ENCODE measurements at regions not wholly inside any gene's neighbourhood (a gene's known extent, or its start where the extent isn't known, plus 50 kb on each side); places are given as distances from the start of the nearest gene placed in this dataset.
A peak's percentile ranks its signal among the peaks of the same experiment; 100 is the strongest.
"Not testable (repeated sequence)": the region's sequence is repeated elsewhere in the genome, so short reads cannot be mapped to it uniquely, and the experiment has no call there.

GRCh38 chr4:3926969-3927755 lies 161.0 kb downstream of the ADRA2C start:
- H3K36me3 ChIP-seq (replicated peaks; ENCODE audit: control insufficient read depth, insufficient read depth, low read length): not testable (repeated sequence)

GRCh38 chr4:3929431-3929830 lies 163.2 kb downstream of the ADRA2C start:
- DNase-seq; H3K4me3 ChIP-seq (ENCODE audit: insufficient read depth, low read depth, low read length); H3K36me3 ChIP-seq (replicated peaks; ENCODE audit: control insufficient read depth, insufficient read depth, low read length): not testable (repeated sequence)

More at GRCh38 chr4:3926969-3927755, 161.0 kb downstream of the ADRA2C start:
- H3K27me3 ChIP-seq (ENCODE audit: control insufficient read depth, insufficient read depth, low read length); DNase-seq: not testable (repeated sequence)
- peak overlapping the region; percentile 2; the same call in 1 of the 2 replicates for H3K4me3 ChIP-seq (ENCODE audit: insufficient read depth, low read depth, low read length)

DNA sequence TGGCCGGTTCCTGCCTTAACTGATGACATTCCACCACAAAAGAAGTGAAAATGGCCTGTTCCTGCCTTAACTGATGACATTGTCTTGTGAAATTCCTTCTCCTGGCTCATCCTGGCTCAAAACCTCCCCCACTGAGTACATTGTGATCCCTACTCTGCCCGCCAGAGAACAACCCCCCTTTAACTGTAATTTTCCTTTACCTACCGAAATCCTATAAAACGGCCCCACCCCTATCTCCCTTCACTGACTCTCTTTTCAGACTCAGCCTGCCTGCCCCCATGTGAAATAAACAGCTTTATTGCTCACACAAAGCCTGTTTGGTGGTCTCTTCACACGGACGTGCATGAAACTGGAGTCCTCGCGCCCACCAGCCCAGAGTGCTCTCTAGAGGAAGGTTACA lies 166.5 kb downstream of the ADRA2C start:
- H3K4me3 ChIP-seq (ENCODE audit: insufficient read depth, low read depth, low read length); H3K36me3 ChIP-seq (replicated peaks; ENCODE audit: control insufficient read depth, insufficient read depth, low read length); H3K27me3 ChIP-seq (ENCODE audit: control insufficient read depth, insufficient read depth, low read length): not testable (repeated sequence)
- DNase-seq: peak; percentile 13

More at GRCh38 chr4:3929431-3929830, 163.2 kb downstream of the ADRA2C start:
- H3K27me3 ChIP-seq (ENCODE audit: control insufficient read depth, insufficient read depth, low read length): not testable (repeated sequence)

- H3K36me3 ChIP-seq (replicated peaks; ENCODE audit: control insufficient read depth, insufficient read depth, low read length); DNase-seq: not testable (repeated sequence)
These were observed 169.2 kb downstream of the ADRA2C start for GRCh38 chr4:3935406-3935805.

GRCh38 chr4:3936184-3936583 lies 170.0 kb downstream of the ADRA2C start:
- no peak for DNase-seq
- Histone ChIP-seq H3K4me3 (ENCODE audit: insufficient read depth, low read depth, low read length) (no peak overlapping the region), H3K36me3 (replicated peaks; ENCODE audit: control insufficient read depth, insufficient read depth, low read length) (no peaks in the 10 kb centered on the region), H3K27me3 (ENCODE audit: control insufficient read depth, insufficient read depth, low read length) (no peaks in the 10 kb centered on the region)

More at GRCh38 chr4:3935406-3935805, 169.2 kb downstream of the ADRA2C start:
- not testable (repeated sequence) for H3K27me3 ChIP-seq (ENCODE audit: control insufficient read depth, insufficient read depth, low read length); H3K4me3 ChIP-seq (ENCODE audit: insufficient read depth, low read depth, low read length)

GRCh38 chr4:3937849-3938562 lies 171.8 kb downstream of the ADRA2C start:
- not testable (repeated sequence) for DNase-seq; H3K27me3 ChIP-seq (ENCODE audit: control insufficient read depth, insufficient read depth, low read length); H3K36me3 ChIP-seq (replicated peaks; ENCODE audit: control insufficient read depth, insufficient read depth, low read length); H3K4me3 ChIP-seq (ENCODE audit: insufficient read depth, low read depth, low read length)

DNA sequence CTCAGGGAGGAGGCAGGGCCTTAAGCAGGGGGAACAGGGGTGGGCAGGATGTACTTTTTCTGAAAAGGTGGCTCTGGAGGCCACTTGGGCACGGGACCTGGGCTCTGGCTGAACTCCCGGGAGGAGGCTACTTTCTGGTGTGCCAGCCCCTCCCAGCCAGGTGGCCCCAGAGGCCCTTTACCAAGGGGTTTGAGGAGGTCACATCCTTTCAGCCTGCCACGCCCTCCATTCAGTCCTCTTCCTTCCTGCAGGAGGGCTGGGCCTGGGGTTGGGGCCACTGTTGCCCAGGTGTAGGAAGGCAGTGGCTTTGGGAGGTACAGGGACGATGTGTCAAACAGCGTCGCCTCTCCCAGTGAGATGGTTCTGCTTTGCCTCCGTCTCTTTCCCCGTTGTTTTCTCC lies 172.5 kb downstream of the ADRA2C start:
- not testable (repeated sequence) for H3K4me3 ChIP-seq (ENCODE audit: insufficient read depth, low read depth, low read length); H3K27me3 ChIP-seq (ENCODE audit: control insufficient read depth, insufficient read depth, low read length); H3K36me3 ChIP-seq (replicated peaks; ENCODE audit: control insufficient read depth, insufficient read depth, low read length); DNase-seq

DNA sequence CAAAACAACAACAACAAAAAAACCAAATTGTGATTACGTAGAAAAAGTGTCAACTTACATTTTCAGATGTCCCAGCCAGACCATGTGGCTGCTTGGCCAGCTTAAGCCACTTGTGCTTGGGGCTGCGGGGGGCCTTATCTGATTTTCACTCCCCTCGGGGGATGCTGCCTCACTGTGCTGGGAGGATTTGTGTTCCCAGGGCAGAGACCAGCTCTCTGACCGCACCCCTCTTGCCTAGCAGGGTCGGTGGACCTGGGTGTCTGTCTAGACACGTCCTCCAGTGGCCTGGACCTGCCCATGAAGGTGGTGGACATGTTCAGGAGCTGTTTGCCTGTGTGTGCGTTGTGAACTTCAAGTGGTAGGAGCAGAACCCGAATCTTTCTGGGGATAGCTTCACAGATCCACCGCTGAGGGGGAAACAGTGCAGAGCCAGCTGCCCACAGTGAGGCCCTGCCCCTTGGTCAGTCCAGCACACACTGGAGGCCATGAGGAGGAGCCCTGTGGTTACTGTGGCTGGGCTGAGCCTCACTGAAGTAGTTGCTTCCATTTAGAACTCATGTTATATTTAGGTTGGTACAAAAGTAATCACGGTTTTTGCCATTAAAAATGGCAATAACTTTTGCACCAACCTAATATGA lies 173.9 kb downstream of the ADRA2C start:
- H3K4me3 ChIP-seq (ENCODE audit: insufficient read depth, low read depth, low read length); H3K27me3 ChIP-seq (ENCODE audit: control insufficient read depth, insufficient read depth, low read length); DNase-seq; H3K36me3 ChIP-seq (replicated peaks; ENCODE audit: control insufficient read depth, insufficient read depth, low read length): not testable (repeated sequence)

GRCh38 chr4:3941735-3942522 lies 175.7 kb downstream of the ADRA2C start:
- peak; percentile 22 for DNase-seq
- H3K27me3 ChIP-seq (ENCODE audit: control insufficient read depth, insufficient read depth, low read length); H3K4me3 ChIP-seq (ENCODE audit: insufficient read depth, low read depth, low read length); H3K36me3 ChIP-seq (replicated peaks; ENCODE audit: control insufficient read depth, insufficient read depth, low read length): not testable (repeated sequence)

GRCh38 chr4:3942569-3942971 lies 176.4 kb downstream of the ADRA2C start:
- peak; percentile 83 for DNase-seq
- not testable (repeated sequence) for H3K36me3 ChIP-seq (replicated peaks; ENCODE audit: control insufficient read depth, insufficient read depth, low read length); H3K27me3 ChIP-seq (ENCODE audit: control insufficient read depth, insufficient read depth, low read length); H3K4me3 ChIP-seq (ENCODE audit: insufficient read depth, low read depth, low read length)

DNA sequence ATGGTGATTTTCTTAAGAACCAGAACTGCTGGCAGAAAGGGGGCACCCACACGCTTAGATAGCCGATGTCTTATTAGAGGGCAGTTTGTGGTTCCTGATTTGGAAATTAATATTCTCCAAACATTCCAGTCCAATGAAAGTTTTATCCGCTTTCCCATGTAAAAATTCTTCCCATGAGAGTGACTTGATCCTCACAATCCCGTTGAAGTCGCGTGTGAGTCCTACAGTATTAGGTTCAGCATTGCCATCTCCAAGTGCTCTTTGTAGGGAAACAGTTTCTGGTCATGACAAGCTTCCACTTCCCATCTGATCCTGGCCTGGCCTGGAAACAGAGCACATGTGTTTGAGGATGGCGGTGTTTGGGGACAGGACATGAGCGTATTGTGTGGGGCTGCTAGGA lies 176.9 kb downstream of the ADRA2C start:
- H3K27me3 ChIP-seq (ENCODE audit: control insufficient read depth, insufficient read depth, low read length); H3K4me3 ChIP-seq (ENCODE audit: insufficient read depth, low read depth, low read length); H3K36me3 ChIP-seq (replicated peaks; ENCODE audit: control insufficient read depth, insufficient read depth, low read length); DNase-seq: not testable (repeated sequence)

DNA sequence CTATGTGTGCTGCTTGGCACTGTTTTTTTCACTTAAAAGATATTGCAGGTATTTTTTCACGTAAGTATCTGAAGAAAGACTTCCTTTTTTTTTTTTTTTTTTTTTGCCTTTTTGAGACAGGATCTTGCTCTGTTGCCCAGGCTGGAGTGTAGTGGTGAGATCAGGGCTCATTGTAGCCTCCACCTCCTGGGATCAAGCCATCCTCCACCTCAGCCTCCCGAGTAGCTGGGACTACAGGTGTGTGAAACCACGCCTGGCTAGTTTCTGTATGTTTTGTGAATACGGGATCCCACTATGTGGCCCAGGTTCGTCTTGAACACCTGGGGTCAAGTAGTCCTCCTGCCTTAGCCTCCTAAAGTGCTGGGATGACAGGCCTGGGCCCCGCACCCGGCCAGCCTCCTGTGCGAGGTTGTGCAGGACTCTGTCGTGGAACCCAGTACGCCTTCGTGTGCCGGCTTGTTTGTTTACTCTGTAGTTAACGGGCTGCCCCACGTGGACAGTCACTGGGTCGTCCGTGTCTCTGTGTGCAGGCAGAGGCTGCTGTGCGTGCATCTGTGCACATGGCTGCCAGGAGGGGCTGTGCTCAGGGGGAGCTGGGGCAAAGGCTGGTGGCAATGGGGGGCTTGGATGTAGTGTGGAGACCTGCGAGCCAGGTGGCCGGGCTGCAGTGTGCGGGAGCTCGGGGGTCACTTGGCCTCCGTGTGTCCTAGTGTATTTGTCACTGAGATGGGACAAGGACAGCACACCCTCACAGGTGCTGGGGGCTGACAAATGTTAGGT lies 179.5 kb downstream of the ADRA2C start:
- DNase-seq: no peak
- H3K4me3 ChIP-seq (ENCODE audit: insufficient read depth, low read depth, low read length): no peak overlapping the region
- H3K36me3 ChIP-seq (replicated peaks; ENCODE audit: control insufficient read depth, insufficient read depth, low read length): no peaks in the 10 kb centered on the region; the same call in 1 of the 2 replicates
- no peaks in the 10 kb centered on the region for H3K27me3 ChIP-seq (ENCODE audit: control insufficient read depth, insufficient read depth, low read length)

DNA sequence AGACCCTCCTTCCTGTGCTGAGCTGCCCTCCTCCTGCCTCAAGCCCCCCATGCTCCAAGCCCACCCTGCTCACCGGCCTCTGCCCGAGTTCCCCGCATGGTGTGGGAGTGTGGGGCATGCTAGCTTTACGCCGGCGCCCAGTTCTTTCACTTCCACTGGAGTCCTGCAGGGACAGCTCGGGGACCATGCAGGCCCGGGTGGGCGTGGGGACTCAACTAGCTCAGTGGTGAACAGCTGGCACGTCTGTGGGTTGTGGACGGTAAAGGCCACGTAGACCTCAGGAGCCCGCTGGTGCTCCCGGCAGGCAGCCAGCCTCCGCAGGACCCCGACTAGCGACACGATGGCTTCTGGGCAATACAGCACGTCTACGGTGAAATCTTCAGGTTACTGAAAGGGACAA lies 180.4 kb downstream of the ADRA2C start:
- not testable (repeated sequence) for H3K4me3 ChIP-seq (ENCODE audit: insufficient read depth, low read depth, low read length); H3K27me3 ChIP-seq (ENCODE audit: control insufficient read depth, insufficient read depth, low read length); H3K36me3 ChIP-seq (replicated peaks; ENCODE audit: control insufficient read depth, insufficient read depth, low read length); DNase-seq

GRCh38 chr4:3947761-3948160 lies 181.6 kb downstream of the ADRA2C start:
- H3K27me3 ChIP-seq (ENCODE audit: control insufficient read depth, insufficient read depth, low read length); H3K36me3 ChIP-seq (replicated peaks; ENCODE audit: control insufficient read depth, insufficient read depth, low read length); H3K4me3 ChIP-seq (ENCODE audit: insufficient read depth, low read depth, low read length); DNase-seq: not testable (repeated sequence)

Measured in H7 (cell line).